Keratinocyte (primary cell): ENCODE measurements at regions not wholly inside any gene's neighbourhood (a gene's known extent, or its start where the extent isn't known, plus 50 kb on each side); places are given as distances from the start of the nearest gene placed in this dataset.

Source experiments
- DNase-seq: peaks from one replicate; pipeline ENCODE4 v3.0.0-alpha.2; 2011; ENCODE audit warnings: low read depth, missing footprints, low spot score
- FAIRE-seq: peaks from 2 replicates; lab custom pipeline; 2011; peaks lifted over from hg19 to GRCh38; lab: Jason Lieb, UNC
- H2AFZ ChIP-seq: 2 replicates; pipeline ENCODE4 v1.6.0; 2012; ENCODE audit warnings: low read length, control low read depth, inconsistent platforms; ENCODE audit not compliant: control insufficient read depth
- H3K27ac ChIP-seq: 2 replicates; pipeline ENCODE4 v1.5.1; 2011; ENCODE audit warnings: low read length; ENCODE audit not compliant: control insufficient read depth, insufficient read depth
- H3K27me3 ChIP-seq: 3 replicates; pipeline ENCODE4 v1.6.0; 2011; ENCODE audit warnings: low read length; ENCODE audit not compliant: control insufficient read depth, insufficient read depth; ENCODE audit errors: extremely low read depth
- H3K36me3 ChIP-seq, 2 experiments: 2 replicates in 1 of 2; 3 replicates in 1 of 2; pipeline ENCODE4 v1.5.1; 2011; ENCODE audit warnings: low read length in 2 of 2, mild to moderate bottlenecking in 1 of 2; ENCODE audit not compliant: control insufficient read depth in 2 of 2, insufficient read depth in 2 of 2; ENCODE audit errors: extremely low read depth in 1 of 2
- H3K4me1 ChIP-seq: 3 replicates; pipeline ENCODE4 v1.5.1; 2011; ENCODE audit warnings: low read length; ENCODE audit not compliant: control insufficient read depth, insufficient read depth; ENCODE audit errors: extremely low read depth
- H3K4me2 ChIP-seq: 3 replicates; pipeline ENCODE4 v1.6.0; 2011; ENCODE audit warnings: low read depth, low read length; ENCODE audit not compliant: control insufficient read depth, insufficient read depth; ENCODE audit errors: extremely low read depth
- H3K4me3 ChIP-seq, 3 experiments: fragments of 200-600 bp in 1 of 3; sonication (generic) in 1 of 3; 2 replicates in 2 of 3; 3 replicates in 1 of 3; pipeline ENCODE4 v1.5.1; 2011 to 2016; ENCODE audit warnings: low read length in 3 of 3, mild to moderate bottlenecking in 3 of 3, control low read depth in 2 of 3, inconsistent platforms in 1 of 3, low read depth in 1 of 3, mixed read lengths in 1 of 3, mixed run types in 1 of 3, moderate library complexity in 1 of 3; ENCODE audit not compliant: control insufficient read depth in 2 of 3, insufficient read depth in 2 of 3; ENCODE audit errors: extremely low read depth in 1 of 3
- H3K79me2 ChIP-seq: 2 replicates; pipeline ENCODE4 v1.6.0; 2012; ENCODE audit warnings: low read length; ENCODE audit not compliant: control insufficient read depth, insufficient read depth
- H3K9ac ChIP-seq: 3 replicates; pipeline ENCODE4 v1.6.0; 2011; ENCODE audit warnings: low read length; ENCODE audit not compliant: control insufficient read depth, insufficient read depth; ENCODE audit errors: extremely low read depth
- H3K9me1 ChIP-seq: 3 replicates; pipeline ENCODE4 v1.6.0; 2011; ENCODE audit warnings: low read length; ENCODE audit not compliant: control insufficient read depth, insufficient read depth; ENCODE audit errors: extremely low read depth
- H3K9me3 ChIP-seq: 2 replicates; pipeline ENCODE4 v1.5.1; 2012; ENCODE audit warnings: low read depth, low read length; ENCODE audit not compliant: control insufficient read depth
- H4K20me1 ChIP-seq: 3 replicates; pipeline ENCODE4 v1.6.0; 2011; ENCODE audit warnings: low read length; ENCODE audit not compliant: control insufficient read depth, insufficient read depth; ENCODE audit errors: extremely low read depth
- EZH2 ChIP-seq: IDR thresholded peaks from one replicate; pipeline ENCODE4 v1.6.1; 2012; ENCODE audit warnings: inconsistent platforms, mild to moderate bottlenecking, low read length, moderate library complexity
- dilution Hi-C: fragments of 300-500 bp; cut with MboI; formaldehyde crosslinking; loops from one replicate; pipeline ENCODE4 v1.7.0; 2020; ENCODE audit warnings: low sequenced_read_pairs; ENCODE audit not compliant: extremely low pct_ligation_motif_present
- TF ChIP-seq, protein P1 (sequence below), 3 experiments: IDR thresholded peaks in 1 of 3; conservative IDR thresholded peaks in 1 of 3; optimal IDR thresholded peaks in 1 of 3; 2 replicates in 2 of 3; 3 replicates in 1 of 3; pipeline versions ENCODE3 to v1.5.1; 2011; ENCODE audit warnings: low read length in 3 of 3, mild to moderate bottlenecking in 3 of 3, moderate library complexity in 2 of 3, control low read depth in 1 of 3, inconsistent platforms in 1 of 3; ENCODE audit not compliant: insufficient read depth in 2 of 3; ENCODE audit errors: extremely low read depth in 1 of 3

DNA sequence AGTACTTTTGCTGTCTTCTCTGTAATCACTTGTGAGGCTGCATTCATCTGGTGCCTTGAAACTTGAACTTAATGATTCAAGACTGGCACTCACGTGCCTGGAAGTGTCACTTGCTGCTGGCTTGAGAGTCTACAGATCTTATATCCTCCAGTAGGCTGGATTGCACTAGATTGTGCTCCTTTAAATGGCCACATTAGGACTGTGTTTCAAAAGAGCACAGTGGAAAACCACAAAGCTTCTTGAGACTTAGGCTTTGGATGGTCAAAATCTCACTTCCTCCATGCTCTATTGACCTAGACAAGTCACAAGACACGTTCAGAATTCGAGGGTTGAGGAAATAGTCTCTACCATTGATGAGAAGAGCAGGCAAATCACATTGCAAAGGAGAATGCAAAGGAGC lies 1278.8 kb upstream of the MIR17HG start:
- H2AFZ ChIP-seq = no peak overlapping the region
- no peaks in the 10 kb centered on the region for H3K4me1 ChIP-seq
- dilution Hi-C loops = no loop called here
- H3K79me2 ChIP-seq = no peaks in the 10 kb centered on the region
- H3K9me1 ChIP-seq = no peaks in the 10 kb centered on the region
- H3K9ac ChIP-seq = no peak overlapping the region
- H3K27me3 ChIP-seq = no peaks in the 10 kb centered on the region
- no peak overlapping the region for H3K27ac ChIP-seq
- no peak overlapping the region for H3K4me2 ChIP-seq
- no peak for TF ChIP-seq EZH2
- TF ChIP-seq, protein P1, sequence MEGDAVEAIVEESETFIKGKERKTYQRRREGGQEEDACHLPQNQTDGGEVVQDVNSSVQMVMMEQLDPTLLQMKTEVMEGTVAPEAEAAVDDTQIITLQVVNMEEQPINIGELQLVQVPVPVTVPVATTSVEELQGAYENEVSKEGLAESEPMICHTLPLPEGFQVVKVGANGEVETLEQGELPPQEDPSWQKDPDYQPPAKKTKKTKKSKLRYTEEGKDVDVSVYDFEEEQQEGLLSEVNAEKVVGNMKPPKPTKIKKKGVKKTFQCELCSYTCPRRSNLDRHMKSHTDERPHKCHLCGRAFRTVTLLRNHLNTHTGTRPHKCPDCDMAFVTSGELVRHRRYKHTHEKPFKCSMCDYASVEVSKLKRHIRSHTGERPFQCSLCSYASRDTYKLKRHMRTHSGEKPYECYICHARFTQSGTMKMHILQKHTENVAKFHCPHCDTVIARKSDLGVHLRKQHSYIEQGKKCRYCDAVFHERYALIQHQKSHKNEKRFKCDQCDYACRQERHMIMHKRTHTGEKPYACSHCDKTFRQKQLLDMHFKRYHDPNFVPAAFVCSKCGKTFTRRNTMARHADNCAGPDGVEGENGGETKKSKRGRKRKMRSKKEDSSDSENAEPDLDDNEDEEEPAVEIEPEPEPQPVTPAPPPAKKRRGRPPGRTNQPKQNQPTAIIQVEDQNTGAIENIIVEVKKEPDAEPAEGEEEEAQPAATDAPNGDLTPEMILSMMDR (optimal IDR thresholded peaks at IDR 0.05 in 1 of 3, IDR thresholded peaks at IDR 0.05 in 1 of 3, conservative IDR thresholded peaks at IDR 0.05 in 1 of 3; ENCODE audit: extremely low read depth in 1 of 3, insufficient read depth in 2 of 3, low read length in 3 of 3) = no peak
- no peaks in the 10 kb centered on the region for H3K9me3 ChIP-seq
- no peak overlapping the region for H3K4me3 ChIP-seq
- no peaks in the 10 kb centered on the region for H3K36me3 ChIP-seq
- FAIRE-seq = no peak
- no peak for DNase-seq
- H4K20me1 ChIP-seq = no peaks in the 10 kb centered on the region

DNA sequence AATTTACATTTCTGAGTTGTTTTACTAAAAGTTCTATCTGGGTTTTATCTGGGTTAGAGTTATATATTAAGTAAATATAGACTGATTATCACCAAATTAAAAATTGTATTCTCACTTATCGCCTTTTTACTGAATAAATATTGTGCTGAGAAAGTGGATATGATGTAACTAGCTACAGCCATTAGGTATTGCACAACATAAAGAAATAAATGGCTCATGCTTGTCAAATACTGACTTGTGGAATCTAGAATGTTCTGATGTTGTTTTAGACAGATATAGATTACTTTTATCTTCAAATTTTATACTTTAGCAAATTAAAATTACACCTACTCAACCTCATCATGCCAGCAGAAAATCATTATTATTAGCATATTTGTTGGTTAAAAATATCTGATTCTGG lies 1277.1 kb upstream of the MIR17HG start:
- H3K36me3 ChIP-seq = no peaks in the 10 kb centered on the region
- H3K27ac ChIP-seq = no peak overlapping the region
- FAIRE-seq (no peak), DNase-seq (no peak)
- H2AFZ ChIP-seq = no peak overlapping the region
- H4K20me1 ChIP-seq = no peaks in the 10 kb centered on the region
- H3K4me2 ChIP-seq = no peak overlapping the region
- no peaks in the 10 kb centered on the region for H3K4me1 ChIP-seq
- no peaks in the 10 kb centered on the region for H3K9me3 ChIP-seq
- no peak for TF ChIP-seq EZH2
- TF ChIP-seq, protein P1 (optimal IDR thresholded peaks at IDR 0.05 in 1 of 3, IDR thresholded peaks at IDR 0.05 in 1 of 3, conservative IDR thresholded peaks at IDR 0.05 in 1 of 3; ENCODE audit: extremely low read depth in 1 of 3, insufficient read depth in 2 of 3, low read length in 3 of 3) = no peak
- no peak overlapping the region for H3K4me3 ChIP-seq
- dilution Hi-C loops = no loop called here
- H3K9me1 ChIP-seq = no peaks in the 10 kb centered on the region
- no peak overlapping the region for H3K9ac ChIP-seq
- H3K27me3 ChIP-seq = no peaks in the 10 kb centered on the region
- H3K79me2 ChIP-seq = no peaks in the 10 kb centered on the region
